ENCODE measurements at regions not wholly inside any gene's neighbourhood (a gene's known extent, or its start where the extent isn't known, plus 50 kb on each side); places are given as distances from the start of the nearest gene placed in this dataset.
A peak's percentile ranks its signal among the peaks of the same experiment; 100 is the strongest.

DNA sequence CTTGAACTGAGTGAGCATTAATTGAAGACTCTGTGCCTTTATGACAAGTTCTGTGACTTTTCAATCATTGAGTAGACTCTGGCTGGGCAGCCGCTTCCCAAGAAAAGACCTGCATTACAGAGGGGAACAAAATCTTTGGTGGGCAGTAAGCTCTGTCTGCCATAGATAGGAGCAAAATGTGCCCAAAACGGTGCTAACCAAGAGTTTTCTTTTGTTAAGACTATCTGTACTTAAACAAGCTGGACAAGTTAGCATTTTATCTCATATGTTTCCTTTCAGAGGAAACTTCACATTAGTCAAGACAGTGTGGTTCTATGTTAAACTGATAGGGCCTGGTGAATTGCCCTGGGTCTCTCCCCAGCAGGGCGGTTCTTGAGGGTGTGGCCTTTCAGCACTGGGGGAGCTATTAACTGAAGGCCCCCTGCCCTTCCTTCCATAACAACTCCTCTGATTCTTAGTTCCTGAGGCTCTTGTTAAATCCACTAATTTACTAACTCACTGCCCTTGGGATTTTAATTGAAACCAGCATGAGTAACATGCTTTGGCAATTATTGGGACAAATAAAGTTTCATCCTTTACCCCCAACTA is 219.6 kb downstream of the KTN1 start:
- no peaks in the 10 kb centered on the region for H3K27me3 ChIP-seq
- no peaks in the 10 kb centered on the region for H4K20me1 ChIP-seq
- TF ChIP-seq Cebpa-rat (IDR thresholded peaks at IDR 0.05), result no peak
- peaks cover 0 to 43% (median 0%) of the 10 kb centered on the region in 10 experiments; a peak in 4 of 20 replicates for H3K4me1 ChIP-seq
- no peak overlapping the region for H3K9ac ChIP-seq
- H3K27ac ChIP-seq, result no peak overlapping the region
- H3K4me3 ChIP-seq, result no peak overlapping the region
- no peak overlapping the region for H3K4me2 ChIP-seq
- H3K36me3 ChIP-seq, result no peaks in the 10 kb centered on the region
- peaks cover 7 to 26% (median 18%) of the 10 kb centered on the region in 11 experiments; a peak in 15 of 22 replicates for H3K9me3 ChIP-seq (replicated peaks in 1 of 11)

DNA sequence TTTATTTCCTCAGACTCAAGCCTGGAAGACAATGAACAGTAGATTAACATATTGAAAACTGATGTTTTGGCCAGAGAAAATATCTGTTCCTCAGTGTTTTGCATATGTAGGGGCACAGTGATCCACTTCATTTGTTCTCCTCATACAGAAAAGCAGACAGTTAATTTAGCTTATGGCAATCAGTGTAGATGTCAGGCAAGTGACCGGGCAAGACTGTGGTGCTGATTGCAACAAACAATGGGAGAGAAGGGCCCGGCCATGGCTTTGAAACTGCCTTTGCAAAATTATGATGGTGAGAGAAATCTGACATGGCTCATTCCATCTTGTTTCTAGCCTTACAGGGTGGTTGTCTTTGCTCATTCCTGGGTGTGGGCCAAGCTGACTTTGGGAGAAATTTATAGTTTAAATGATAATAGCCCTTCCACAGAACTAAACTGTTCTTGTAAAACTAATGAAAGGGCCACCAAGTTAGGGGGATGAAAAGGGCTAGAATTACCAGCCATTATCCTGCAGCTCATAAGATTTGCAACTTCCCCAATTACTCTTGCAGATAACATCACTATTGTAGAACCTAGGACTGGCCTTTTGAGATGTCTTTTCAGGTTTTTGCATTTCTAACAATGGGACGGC is 220.3 kb downstream of the KTN1 start:
- Histone ChIP-seq H3K4me1 (peaks cover 0 to 36% (median 0%) of the 10 kb centered on the region in 10 experiments; a peak in 4 of 20 replicates), H3K4me2 (no peak overlapping the region), H3K4me3 (no peak overlapping the region)

DNA sequence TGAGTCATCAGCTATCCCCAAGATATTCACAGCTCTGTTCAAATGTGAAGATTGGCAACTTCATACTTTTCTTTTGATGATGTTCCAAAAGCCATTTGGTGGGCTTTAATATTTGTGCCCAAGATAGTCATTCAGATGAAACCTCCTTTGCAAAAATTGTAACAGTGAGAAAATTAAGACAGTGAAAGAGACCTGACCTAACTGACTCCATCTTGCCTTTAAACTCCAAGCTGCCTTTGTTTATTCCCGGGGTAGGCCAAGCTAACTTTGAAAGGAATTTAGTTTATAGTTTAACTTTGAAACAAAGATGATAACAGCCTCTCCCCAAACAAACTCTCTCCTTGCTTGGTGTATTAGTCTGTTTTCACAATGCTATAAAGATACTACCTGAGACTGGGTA is 221.1 kb downstream of the KTN1 start:
- no peaks in the 10 kb centered on the region for H4K20me1 ChIP-seq
- no peaks in the 10 kb centered on the region for H3K36me3 ChIP-seq
- H3K27me3 ChIP-seq, result no peaks in the 10 kb centered on the region
- peaks cover 0 to 29% (median 0%) of the 10 kb centered on the region in 10 experiments; a peak in 4 of 20 replicates for H3K4me1 ChIP-seq
- H3K27ac ChIP-seq, result no peak overlapping the region
- H3K9ac ChIP-seq, result no peak overlapping the region
- no peak overlapping the region for H3K4me2 ChIP-seq
- TF ChIP-seq Cebpa-rat (IDR thresholded peaks at IDR 0.05), result no peak
- H3K4me3 ChIP-seq, result no peak overlapping the region
- H3K9me3 ChIP-seq (replicated peaks in 1 of 11), result peaks cover 7 to 26% (median 18%) of the 10 kb centered on the region in 11 experiments; a peak in 16 of 22 replicates

More for the DNA sequence above, 220.3 kb downstream of the KTN1 start:
- H4K20me1 ChIP-seq, result no peaks in the 10 kb centered on the region
- H3K9ac ChIP-seq, result no peak overlapping the region
- no peaks in the 10 kb centered on the region for H3K27me3 ChIP-seq
- no peak for TF ChIP-seq Cebpa-rat (IDR thresholded peaks at IDR 0.05)
- H3K36me3 ChIP-seq, result no peaks in the 10 kb centered on the region
- no peak overlapping the region for H3K27ac ChIP-seq
- H3K9me3 ChIP-seq (replicated peaks in 1 of 11), result peaks cover 7 to 26% (median 18%) of the 10 kb centered on the region in 11 experiments; a peak in 16 of 22 replicates

- Histone ChIP-seq H3K9ac (no peak overlapping the region), H3K4me2 (peak overlapping the region in 3 of 11 experiments; percentile 33 to 66 (median 51); a peak in 5 of 22 replicates), H3K27me3 (no peaks in the 10 kb centered on the region), H3K4me1 (peaks cover 11 to 30% (median 13%) of the 10 kb centered on the region in 10 experiments), H3K9me3 (replicated peaks in 1 of 11) (peaks cover 7 to 35% (median 23%) of the 10 kb centered on the region in 11 experiments; a peak in 19 of 22 replicates), H3K4me3 (no peak overlapping the region), H4K20me1 (no peaks in the 10 kb centered on the region), H3K36me3 (no peaks in the 10 kb centered on the region), H3K27ac (no peak overlapping the region)
- TF ChIP-seq Cebpa-rat (IDR thresholded peaks at IDR 0.05), result no peak
Measured at GRCh38 chr14:55802986-55803872, 223.2 kb downstream of the KTN1 start.

- no peaks in the 10 kb centered on the region for H3K27me3 ChIP-seq
- no peaks in the 10 kb centered on the region for H4K20me1 ChIP-seq
- H3K9ac ChIP-seq, result no peak overlapping the region
- H3K4me3 ChIP-seq, result no peak overlapping the region
- H3K27ac ChIP-seq, result no peak overlapping the region
- H3K36me3 ChIP-seq, result no peaks in the 10 kb centered on the region
- peaks cover 7 to 35% (median 25%) of the 10 kb centered on the region in 11 experiments; a peak in 19 of 22 replicates for H3K9me3 ChIP-seq (replicated peaks in 1 of 11)
- peaks cover 11 to 30% (median 13%) of the 10 kb centered on the region in 10 experiments for H3K4me1 ChIP-seq
- TF ChIP-seq Cebpa-rat (IDR thresholded peaks at IDR 0.05), result no peak
- H3K4me2 ChIP-seq, result peak overlapping the region in 3 of 11 experiments; percentile 33 to 66 (median 51); a peak in 5 of 22 replicates
Measured at GRCh38 chr14:55803873-55804553, 224.0 kb downstream of the KTN1 start.

DNA sequence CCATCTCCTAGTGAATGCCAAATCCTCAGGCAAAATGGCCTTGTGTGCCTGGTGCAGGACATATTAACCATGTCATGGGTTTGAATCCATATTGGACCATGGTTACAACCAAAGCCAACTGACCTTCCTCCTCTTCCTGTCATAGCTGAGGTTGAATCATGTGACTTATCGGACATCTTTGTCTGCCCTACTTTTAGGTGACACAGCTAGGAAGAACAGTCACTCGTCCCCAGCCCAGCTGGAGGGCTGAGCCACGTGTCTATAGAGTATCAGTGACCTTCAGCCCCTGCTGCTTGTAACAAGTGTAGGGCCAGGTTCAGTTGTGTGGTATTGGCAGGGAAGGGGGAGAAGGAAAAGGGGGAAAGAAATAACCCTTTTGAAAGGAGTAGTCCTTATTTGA is 225.2 kb downstream of the KTN1 start:
- Histone ChIP-seq H3K9me3 (replicated peaks in 1 of 11) (peaks cover 7 to 35% (median 25%) of the 10 kb centered on the region in 11 experiments; a peak in 19 of 22 replicates), H3K4me1 (peaks cover 11 to 30% (median 13%) of the 10 kb centered on the region in 10 experiments), H4K20me1 (no peaks in the 10 kb centered on the region), H3K9ac (no peak overlapping the region), H3K4me2 (no peak overlapping the region), H3K4me3 (no peak overlapping the region), H3K36me3 (no peaks in the 10 kb centered on the region), H3K27ac (no peak overlapping the region), H3K27me3 (no peaks in the 10 kb centered on the region)
- TF ChIP-seq Cebpa-rat (IDR thresholded peaks at IDR 0.05), result no peak

- no peak overlapping the region for H3K4me3 ChIP-seq
- H3K9ac ChIP-seq, result no peak overlapping the region
- H3K27me3 ChIP-seq, result no peaks in the 10 kb centered on the region
- no peaks in the 10 kb centered on the region for H4K20me1 ChIP-seq
- peak overlapping the region in 4 of 11 experiments; percentile 9 to 28 (median 18); a peak in 4 of 22 replicates for H3K27ac ChIP-seq
- peak overlapping the region; percentile 21 to 60 (median 47); a peak in 21 of 22 replicates for H3K4me2 ChIP-seq
- H3K9me3 ChIP-seq (replicated peaks in 1 of 11), result peaks cover 3 to 30% (median 20%) of the 10 kb centered on the region in 11 experiments; a peak in 18 of 22 replicates
- H3K4me1 ChIP-seq, result peaks cover 11 to 30% (median 13%) of the 10 kb centered on the region in 10 experiments
- no peak for TF ChIP-seq Cebpa-rat (IDR thresholded peaks at IDR 0.05)
- H3K36me3 ChIP-seq, result no peaks in the 10 kb centered on the region
Measured at GRCh38 chr14:55807053-55807880, 227.3 kb downstream of the KTN1 start.

DNA sequence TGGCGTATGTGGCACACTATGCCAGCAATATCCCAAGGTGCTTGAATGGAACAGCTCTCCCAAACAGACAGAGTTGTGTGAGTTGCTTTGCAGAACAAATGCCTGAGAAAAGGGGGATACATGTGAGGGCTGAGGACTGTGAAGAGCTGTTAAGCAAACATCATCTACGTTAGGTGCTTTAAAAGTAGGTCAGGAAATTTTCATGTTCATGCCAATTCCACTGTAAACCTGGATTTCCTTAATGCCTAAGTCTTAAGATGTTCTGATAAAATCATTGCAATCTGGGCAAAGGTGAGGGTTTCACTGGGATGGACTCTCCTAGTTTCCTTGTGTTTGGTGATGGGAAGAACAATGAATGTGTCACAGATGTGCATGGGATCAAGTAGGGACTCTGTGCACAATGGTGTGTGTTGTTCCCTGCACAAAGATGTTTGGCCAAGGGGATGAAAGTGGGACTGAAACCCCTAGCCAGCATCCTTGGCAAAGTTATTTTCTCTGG is 227.9 kb downstream of the KTN1 start:
- TF ChIP-seq Cebpa-rat (IDR thresholded peaks at IDR 0.05), result no peak

More for the DNA sequence above, 227.9 kb downstream of the KTN1 start:
- H3K36me3 ChIP-seq, result no peaks in the 10 kb centered on the region
- H3K9me3 ChIP-seq (replicated peaks in 1 of 11), result peaks cover 0 to 25% (median 17%) of the 10 kb centered on the region in 11 experiments; a peak in 15 of 22 replicates
- H3K4me1 ChIP-seq, result peaks cover 11 to 30% (median 13%) of the 10 kb centered on the region in 10 experiments
- peak overlapping the region in 6 of 11 experiments; percentile 43 to 60 (median 51); a peak in 4 of 22 replicates for H3K4me2 ChIP-seq
- no peak overlapping the region for H3K9ac ChIP-seq
- no peak overlapping the region for H3K27ac ChIP-seq
- no peaks in the 10 kb centered on the region for H3K27me3 ChIP-seq
- H3K4me3 ChIP-seq, result no peak overlapping the region
- H4K20me1 ChIP-seq, result no peaks in the 10 kb centered on the region

Data from BLaER1 treated with 17β-estradiol and CSF1 and Interleukin-3, amounts not matched to agents 10 nM and 100 nM (cell line).